Kidney (tissue), 13 donors: ENCODE measurements at regions not wholly inside any gene's neighbourhood (a gene's known extent, or its start where the extent isn't known, plus 50 kb on each side); places are given as distances from the start of the nearest gene placed in this dataset.
A peak's percentile ranks its signal among the peaks of the same experiment; 100 is the strongest.

ENCODE experiments used
- DNase-seq, 5 donors: peaks; one replicate each; pipeline ENCODE4 v3.0.0-alpha.2; 2013 to 2020
- FAIRE-seq: peaks from 2 replicates; lab custom pipeline; 2012; peaks lifted over from hg19 to GRCh38; lab: Jason Lieb, UNC
- H3K27ac ChIP-seq, 2 donors: one replicate each; pipeline ENCODE4 v1.7.0; 2013; ENCODE audit warnings: low read depth in 2 of 2, low read length in 2 of 2, inconsistent platforms in 1 of 2
- H3K27me3 ChIP-seq: one replicate; pipeline ENCODE4 v1.7.1; 2013; ENCODE audit warnings: low read length, inconsistent platforms; ENCODE audit not compliant: control insufficient read depth, insufficient read depth
- H3K36me3 ChIP-seq, 3 donors: one replicate each; pipeline versions ENCODE4 v1.7.0 to v1.7.1; 2013; ENCODE audit warnings: low read length in 3 of 3, control low read depth in 1 of 3, inconsistent platforms in 1 of 3; ENCODE audit not compliant: insufficient read depth in 3 of 3, control insufficient read depth in 2 of 3
- H3K4me1 ChIP-seq, 3 donors: one replicate each; pipeline versions ENCODE4 v1.7.0 to v1.7.1; 2013; ENCODE audit warnings: low read length in 3 of 3, inconsistent platforms in 1 of 3, low read depth in 1 of 3; ENCODE audit not compliant: control insufficient read depth in 2 of 3, insufficient read depth in 2 of 3
- H3K4me3 ChIP-seq, 3 donors: one replicate each; pipeline versions ENCODE4 v1.7.0 to v1.8.1; 2013; ENCODE audit warnings: low read length in 3 of 3, control low read depth in 1 of 3, inconsistent platforms in 1 of 3
- H3K9ac ChIP-seq, 3 donors: one replicate each; pipeline versions ENCODE4 v1.7.0 to v1.7.1; 2013; ENCODE audit warnings: low read length in 3 of 3, control low read depth in 1 of 3, inconsistent platforms in 1 of 3
- H3K9me3 ChIP-seq, 3 donors: one replicate each; pipeline versions ENCODE4 v1.7.0 to v1.7.1; 2013; ENCODE audit warnings: low read length in 3 of 3, control low read depth in 1 of 3, inconsistent platforms in 1 of 3; ENCODE audit not compliant: control insufficient read depth in 2 of 3, insufficient read depth in 1 of 3
- CTCF ChIP-seq: IDR thresholded peaks from 3 replicates; pipeline ENCODE4 v1.5.1; 2012; ENCODE audit warnings: mild to moderate bottlenecking, moderate library complexity, borderline replicate concordance; ENCODE audit not compliant: insufficient read depth; ENCODE audit errors: extremely low read depth
- intact Hi-C: fragments of 100-400 bp; cut with DNase I; formaldehyde crosslinking; loops from one replicate; pipeline ENCODE4 v1.11.1; 2022
- donor health status: control.
- donor health status: control.
- donor health status: control.
- donor health status: control.
- donor health status: control.
- donor health status: DM: yes; HTN: yes; CAD: no.
- donor health status: Normal renal cell carcinoma (clear cell type).

GRCh38 chr1:90839323-90839722, 122.2 kb upstream of the BARHL2 start:
- no peak for TF ChIP-seq CTCF
- Histone ChIP-seq H3K4me3 (no peak overlapping the region), H3K27ac (no peak overlapping the region), H3K4me1 (peaks cover 0 to 5% (median 3%) of the 10 kb centered on the region in 3 donors), H3K36me3 (no peaks in the 10 kb centered on the region), H3K9ac (no peak overlapping the region), H3K27me3 (peaks cover 69% of the 10 kb centered on the region), H3K9me3 (no peaks in the 10 kb centered on the region)
- DNase-seq (no peak), FAIRE-seq (no peak)
- intact Hi-C loops: no loop called here

- Histone ChIP-seq H3K4me1 (peaks cover 0 to 5% (median 3%) of the 10 kb centered on the region in 3 donors), H3K4me3 (no peak overlapping the region), H3K9me3 (no peaks in the 10 kb centered on the region), H3K36me3 (no peaks in the 10 kb centered on the region), H3K27ac (no peak overlapping the region), H3K9ac (no peak overlapping the region), H3K27me3 (peaks cover 75% of the 10 kb centered on the region)
- no peak for DNase-seq
- no peak for TF ChIP-seq CTCF
- no peak for FAIRE-seq
- intact Hi-C loops: no loop called here
Observed at GRCh38 chr1:90838720-90839119, 121.6 kb upstream of the BARHL2 start.

GRCh38 chr1:90837420-90837819, 120.3 kb upstream of the BARHL2 start:
- no peak for TF ChIP-seq CTCF
- Histone ChIP-seq H3K27me3 (peaks cover 88% of the 10 kb centered on the region), H3K36me3 (no peaks in the 10 kb centered on the region), H3K9ac (no peak overlapping the region), H3K27ac (no peak overlapping the region), H3K9me3 (no peaks in the 10 kb centered on the region), H3K4me1 (peaks cover 0 to 5% (median 3%) of the 10 kb centered on the region in 3 donors), H3K4me3 (no peak overlapping the region)
- FAIRE-seq (no peak), DNase-seq (no peak)
- intact Hi-C loops: no loop called here

- Histone ChIP-seq H3K27me3 (peaks cover 91% of the 10 kb centered on the region), H3K4me1 (peaks cover 0 to 5% (median 3%) of the 10 kb centered on the region in 3 donors), H3K9me3 (no peaks in the 10 kb centered on the region), H3K4me3 (peak overlapping the region in 1 of 3 donors; percentile 19), H3K27ac (no peak overlapping the region), H3K36me3 (no peaks in the 10 kb centered on the region), H3K9ac (no peak overlapping the region)
- peak in 1 of 5 donors; percentile 19 for DNase-seq
- no peak for TF ChIP-seq CTCF
- no peak for FAIRE-seq
- intact Hi-C loops: no loop called here
Observed at GRCh38 chr1:90836345-90836679, 119.2 kb upstream of the BARHL2 start.
